GM18909 (cell line): ENCODE measurements at regions not wholly inside any gene's neighbourhood (a gene's known extent, or its start where the extent isn't known, plus 50 kb on each side); places are given as distances from the start of the nearest gene placed in this dataset.
"Not testable (repeated sequence)": the region's sequence is repeated elsewhere in the genome, so short reads cannot be mapped to it uniquely, and the experiment has no call there.

Experiments used
- ATAC-seq: cut with Tn5 transposase; IDR thresholded peaks from one replicate; pipeline ENCODE4 v1.9.1; 2021; ENCODE audit warnings: mild to moderate bottlenecking; ENCODE audit not compliant: unreplicated experiment, poor library complexity

DNA sequence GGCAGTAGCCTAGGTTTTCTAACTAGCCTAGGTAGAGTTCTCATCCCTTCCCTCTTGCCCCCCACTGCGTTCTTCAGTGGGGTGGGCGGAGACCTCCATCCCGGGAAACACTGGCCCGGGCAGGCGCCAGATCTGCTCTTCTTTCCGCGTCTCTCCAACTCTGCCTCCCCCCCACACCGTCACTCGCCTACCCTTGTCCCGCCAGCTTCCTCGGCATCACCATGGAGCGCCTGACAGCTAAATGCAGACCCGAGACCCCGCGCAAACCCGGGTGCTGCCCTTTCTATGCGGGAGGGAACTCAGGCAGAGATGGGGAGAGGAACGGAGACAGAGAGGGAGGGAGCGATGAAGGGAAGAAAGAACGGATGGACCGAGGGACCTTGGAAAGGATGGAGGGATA is 1494.8 kb upstream of the DEFB115 start:
- no peak for ATAC-seq

DNA sequence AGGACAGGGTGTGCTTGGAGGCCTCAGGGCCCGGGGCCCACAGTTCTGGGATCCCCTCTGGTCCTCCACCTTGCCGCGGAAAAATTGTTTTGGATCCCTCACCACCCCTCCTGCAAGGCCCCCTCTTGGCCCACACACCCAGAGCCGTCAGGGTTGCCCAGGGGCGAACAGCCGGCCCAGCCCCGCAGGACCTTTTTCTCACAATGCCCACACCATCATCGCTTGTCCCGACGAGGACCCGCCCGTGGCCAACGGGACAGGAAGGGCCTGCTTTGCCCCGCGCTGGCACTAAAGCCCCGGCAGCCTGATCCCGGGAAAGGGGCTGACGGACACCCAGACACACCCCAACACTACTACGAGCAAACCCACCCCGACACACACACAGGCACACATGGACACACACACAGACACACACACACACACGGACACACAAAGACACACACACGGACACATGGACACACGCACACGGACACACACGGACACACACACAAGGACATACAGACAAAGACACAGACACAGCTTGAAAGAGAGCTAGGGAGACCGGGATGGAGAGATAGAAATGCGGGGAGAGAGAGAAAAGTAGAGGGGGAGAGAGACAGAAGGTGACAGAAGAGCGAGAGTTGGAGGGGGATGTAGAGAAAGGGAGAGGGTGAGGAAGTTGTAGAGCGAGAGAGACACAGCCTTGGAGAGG is 1493.5 kb upstream of the DEFB115 start:
- ATAC-seq, result no peak

- ATAC-seq, result not testable (repeated sequence)
These were observed 1492.4 kb upstream of the DEFB115 start for GRCh38 chr20:29764922-29765610.

DNA sequence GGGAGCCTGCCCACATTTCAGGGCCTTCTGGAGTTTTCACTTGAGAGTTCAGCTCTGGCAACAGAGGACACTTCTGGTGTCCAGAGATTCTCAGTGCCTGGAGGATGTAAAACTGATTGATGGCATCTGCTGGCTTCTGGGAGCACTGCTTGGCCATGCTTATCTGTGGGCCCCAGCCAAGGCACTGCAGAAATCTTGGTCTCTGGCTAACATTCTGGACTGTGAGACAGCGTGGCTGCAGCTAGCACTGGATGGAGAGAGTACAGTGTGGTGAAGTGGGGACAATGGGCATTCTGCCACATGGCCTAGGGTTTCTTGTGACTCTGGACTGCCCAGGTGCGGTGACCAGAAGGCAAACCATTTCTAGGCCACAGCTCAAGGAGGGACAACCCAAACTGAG is 1479.4 kb upstream of the DEFB115 start:
- ATAC-seq, result not testable (repeated sequence)

- ATAC-seq, result not testable (repeated sequence)
These were observed 1476.2 kb upstream of the DEFB115 start for GRCh38 chr20:29781217-29781616.

DNA sequence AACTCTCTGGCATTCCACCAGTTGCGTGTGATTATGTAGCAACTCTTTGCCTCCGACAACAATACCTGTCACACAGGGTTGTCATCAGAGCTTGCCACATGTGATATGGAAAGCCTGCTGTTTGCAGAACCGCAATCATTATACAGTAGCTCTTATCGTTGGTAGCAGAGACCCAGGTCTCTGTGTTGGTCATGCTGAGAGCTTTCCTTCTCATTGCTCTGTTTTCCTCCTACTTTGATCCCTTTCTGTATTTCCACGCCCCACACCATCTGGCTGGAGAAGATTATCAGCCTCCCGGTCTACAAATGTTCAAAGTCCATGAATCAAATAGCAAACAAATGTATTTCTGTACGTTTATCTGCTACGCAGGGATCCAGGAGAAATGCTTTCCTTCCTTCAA is 1475.6 kb upstream of the DEFB115 start:
- not testable (repeated sequence) for ATAC-seq

DNA sequence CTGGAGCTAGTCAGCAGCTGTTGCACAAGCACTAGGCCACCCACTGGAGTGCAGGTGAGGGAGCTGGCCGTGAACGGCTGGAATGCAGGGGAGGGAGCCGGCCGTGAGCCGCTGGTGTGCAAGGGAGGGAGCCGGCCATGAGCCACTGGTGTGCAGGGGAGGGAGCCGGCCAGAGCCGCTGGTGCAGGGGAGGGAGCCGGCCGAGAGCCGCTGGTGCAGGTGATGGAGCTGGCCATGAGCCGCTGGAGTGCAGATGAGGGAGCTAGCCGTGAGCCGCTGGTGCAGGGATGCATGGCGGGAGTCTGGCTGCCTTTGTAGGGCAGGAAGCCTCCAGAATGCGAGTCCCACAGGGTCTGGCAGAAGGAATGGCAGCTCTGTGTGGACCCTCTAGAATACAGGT is 1470.0 kb upstream of the DEFB115 start:
- ATAC-seq, result not testable (repeated sequence)

DNA sequence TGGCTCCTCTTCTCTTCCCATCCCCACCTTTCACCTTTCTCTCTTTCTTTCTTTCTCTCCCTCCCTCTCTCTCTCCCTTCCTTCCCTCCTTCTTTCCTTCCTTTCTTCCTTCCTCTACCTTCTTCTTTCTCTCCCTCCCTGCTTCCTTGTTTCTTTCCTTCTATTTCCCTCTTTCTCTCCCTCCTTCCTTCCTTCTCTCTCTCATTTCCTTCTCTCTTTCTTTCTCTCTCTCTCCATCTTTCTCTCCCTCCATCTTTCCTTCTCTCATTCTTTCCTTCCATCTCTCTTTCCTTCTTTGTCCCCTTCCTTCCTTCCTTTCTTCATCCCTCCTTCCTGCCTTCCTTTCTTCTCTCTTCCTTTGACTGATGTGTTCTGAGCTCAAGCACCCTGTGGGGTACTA is 1467.0 kb upstream of the DEFB115 start:
- no peak for ATAC-seq

DNA sequence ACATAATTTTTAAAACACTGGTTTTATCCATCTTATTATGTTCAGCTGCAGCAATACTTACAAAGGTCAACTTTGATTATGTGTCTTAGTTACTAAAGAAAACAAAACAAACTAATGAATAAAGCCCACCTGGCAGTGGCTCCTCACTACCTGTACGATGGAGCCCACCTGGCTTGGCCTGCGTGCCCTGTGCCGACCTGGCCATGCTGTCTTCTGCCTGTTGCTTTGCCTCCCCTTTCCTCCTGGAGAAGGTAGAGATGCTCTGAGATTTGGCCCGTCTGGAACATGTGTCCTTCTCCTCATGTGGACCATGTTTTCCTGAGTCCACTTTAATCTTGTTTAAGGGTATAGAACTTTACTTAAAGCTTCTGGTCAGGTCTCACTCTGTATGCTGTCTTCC is 1426.0 kb upstream of the DEFB115 start:
- not testable (repeated sequence) for ATAC-seq

DNA sequence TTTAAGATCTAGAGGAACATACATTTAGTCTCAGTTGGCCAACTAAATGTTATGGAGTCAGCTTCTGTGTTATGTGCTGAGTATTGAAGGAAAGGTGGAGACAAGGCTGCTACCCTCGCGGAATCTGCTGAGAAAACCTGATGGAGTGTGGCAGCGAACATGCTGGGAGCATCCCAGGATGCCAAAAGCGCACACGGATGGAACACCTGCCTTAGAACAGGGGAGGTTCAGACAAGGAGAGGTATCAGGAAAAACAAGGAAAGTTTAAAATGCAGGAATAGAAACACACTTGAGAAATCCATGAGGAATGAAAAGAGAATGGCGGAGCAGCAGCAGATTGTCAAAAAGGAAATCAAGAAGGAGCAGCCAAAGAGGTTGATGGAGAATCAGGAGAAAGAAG is 1389.5 kb upstream of the DEFB115 start:
- not testable (repeated sequence) for ATAC-seq

DNA sequence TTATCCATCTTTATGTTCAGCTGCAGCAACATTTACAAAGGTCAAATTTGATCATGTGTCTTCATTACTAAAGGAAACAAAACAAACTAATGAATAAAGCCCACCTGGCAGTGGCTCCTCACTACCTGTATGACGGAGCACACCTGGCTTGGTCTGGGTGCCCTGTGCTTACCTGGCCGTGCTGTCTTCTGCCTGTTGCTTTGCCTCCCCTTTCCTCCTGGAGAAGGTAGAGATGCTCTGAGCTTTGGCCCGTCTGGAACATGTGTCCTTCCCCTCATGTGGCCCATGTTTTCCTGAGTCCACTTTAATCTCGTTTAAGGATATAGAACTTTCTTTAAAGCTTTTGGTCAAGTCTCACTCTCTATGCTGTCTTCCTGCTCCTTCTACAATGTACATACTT is 1388.8 kb upstream of the DEFB115 start:
- not testable (repeated sequence) for ATAC-seq

- ATAC-seq, result not testable (repeated sequence)
These were observed 1385.6 kb upstream of the DEFB115 start for GRCh38 chr20:29871816-29872215.

DNA sequence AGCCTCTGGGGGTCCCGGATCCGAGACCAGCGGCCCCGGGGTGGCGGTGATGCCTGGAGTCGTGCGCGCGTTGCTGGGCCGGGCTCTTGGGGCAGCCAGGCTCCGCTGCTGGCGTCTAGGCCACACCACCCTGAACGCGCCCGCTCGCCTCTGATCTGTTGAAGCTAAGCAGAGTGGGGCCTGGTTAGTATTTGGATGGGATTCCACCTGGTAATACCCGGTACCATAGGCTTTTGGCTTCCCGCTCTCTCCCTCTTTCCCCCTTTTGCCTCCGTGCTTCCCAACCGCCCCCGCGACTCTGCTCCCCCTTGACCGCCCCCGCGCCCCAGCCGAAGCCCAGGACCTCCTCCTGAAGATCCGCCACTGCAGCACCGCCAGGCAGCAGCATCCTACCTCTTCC is 1383.5 kb upstream of the DEFB115 start:
- ATAC-seq, result no peak

DNA sequence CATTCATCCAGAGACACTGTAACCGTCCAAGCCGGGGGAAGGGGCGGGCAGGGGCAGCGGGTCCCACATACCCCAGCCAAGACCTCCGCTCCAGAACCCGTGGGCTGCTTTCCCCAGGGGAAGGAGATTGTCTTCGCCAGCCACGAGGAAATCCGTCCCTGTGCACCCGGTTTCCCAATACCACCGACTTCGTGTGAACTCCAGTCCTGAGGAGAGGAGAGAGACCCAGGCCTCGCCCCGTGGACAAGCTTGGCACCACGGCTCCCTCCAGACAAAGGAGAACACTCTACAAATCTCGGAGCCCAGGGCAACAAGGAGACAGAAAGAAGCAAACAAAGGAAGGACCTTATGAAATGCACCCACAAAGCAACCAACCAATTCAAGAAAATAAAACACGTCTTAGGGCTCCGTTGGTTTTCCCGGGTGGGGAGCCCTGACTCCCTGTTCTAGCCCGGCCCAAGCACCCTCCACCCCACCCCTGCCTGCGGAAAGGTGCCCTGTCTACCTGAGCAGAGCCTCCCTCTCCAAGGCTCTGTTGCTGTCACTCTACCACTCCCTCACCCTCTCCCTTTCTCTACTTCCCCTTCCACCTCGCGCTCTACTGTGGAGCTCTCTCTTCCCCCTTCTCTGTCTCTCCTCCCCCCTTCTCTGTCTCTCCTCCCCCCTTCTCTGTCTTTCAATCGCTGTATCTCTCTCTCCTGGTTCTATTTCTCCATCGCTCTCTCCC is 1382.8 kb upstream of the DEFB115 start:
- ATAC-seq, result no peak

GRCh38 chr20:29875321-29876083 is 1382.0 kb upstream of the DEFB115 start:
- not testable (repeated sequence) for ATAC-seq

DNA sequence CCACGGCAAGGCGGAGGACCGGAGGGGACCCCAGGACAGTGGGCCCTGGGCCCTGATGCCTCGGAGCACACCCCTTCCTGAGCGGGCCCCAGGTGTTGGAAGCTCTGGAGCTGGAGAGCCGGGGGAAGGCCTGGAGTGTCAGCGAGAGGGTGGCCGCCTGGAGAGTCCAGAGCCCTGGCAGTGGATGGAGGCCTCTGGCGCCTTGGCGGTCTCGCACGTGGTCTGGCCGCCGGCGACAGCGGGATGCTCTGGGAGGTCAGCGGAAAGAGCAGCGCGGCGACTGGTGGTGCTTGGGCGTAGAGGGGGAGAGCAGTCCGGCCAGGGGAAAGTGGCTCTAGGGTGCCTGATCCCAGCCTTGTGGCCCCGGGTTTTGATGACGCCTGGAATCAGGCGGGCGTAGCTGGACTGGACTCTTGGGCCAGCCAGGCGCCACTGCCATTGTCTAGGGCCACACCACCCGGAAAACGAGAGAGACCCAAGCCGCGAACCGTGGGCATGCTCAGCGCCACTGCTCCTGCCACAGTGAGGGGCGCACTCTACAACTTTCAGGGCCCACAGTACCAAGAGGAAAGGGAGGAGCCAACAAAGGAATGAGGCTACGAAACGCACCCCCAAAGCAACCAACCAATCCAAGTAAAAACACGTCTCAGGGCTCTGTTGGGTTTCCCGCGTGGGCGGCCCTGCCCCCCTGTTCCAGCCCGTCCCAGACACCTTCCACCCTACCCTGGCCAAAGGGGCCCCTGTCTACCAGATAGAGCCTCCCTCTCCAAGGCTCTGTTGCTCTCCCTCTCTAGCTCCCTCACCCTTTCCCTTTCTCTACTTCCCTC is 1381.2 kb upstream of the DEFB115 start:
- ATAC-seq, result not testable (repeated sequence)

DNA sequence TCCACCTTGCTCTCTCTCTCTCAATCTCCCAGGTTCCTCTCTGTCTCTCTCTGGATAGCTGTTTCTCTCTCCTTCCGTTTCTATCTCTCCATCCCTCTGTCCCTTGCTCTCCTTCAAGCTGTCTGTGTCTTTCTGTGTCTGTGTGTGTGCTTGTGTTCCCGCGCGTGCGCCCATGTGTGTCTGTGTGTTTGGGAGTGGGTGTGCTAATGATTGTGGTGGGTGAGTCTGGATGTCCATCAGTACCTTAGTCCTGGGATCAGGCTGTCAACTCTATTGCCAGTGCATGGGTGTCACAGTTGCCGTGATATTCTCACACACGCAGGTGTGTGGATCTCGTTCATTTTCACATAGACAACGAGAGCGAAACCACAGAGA is 1380.6 kb upstream of the DEFB115 start:
- ATAC-seq, result no peak

GRCh38 chr20:29877411-29878280 is 1379.8 kb upstream of the DEFB115 start:
- ATAC-seq, result not testable (repeated sequence)

- ATAC-seq, result peak; percentile 48
These were observed 1379.2 kb upstream of the DEFB115 start for GRCh38 chr20:29878281-29878741.
